ENCODE measurements at regions not wholly inside any gene's neighbourhood (a gene's known extent, or its start where the extent isn't known, plus 50 kb on each side); places are given as distances from the start of the nearest gene placed in this dataset.

DNA sequence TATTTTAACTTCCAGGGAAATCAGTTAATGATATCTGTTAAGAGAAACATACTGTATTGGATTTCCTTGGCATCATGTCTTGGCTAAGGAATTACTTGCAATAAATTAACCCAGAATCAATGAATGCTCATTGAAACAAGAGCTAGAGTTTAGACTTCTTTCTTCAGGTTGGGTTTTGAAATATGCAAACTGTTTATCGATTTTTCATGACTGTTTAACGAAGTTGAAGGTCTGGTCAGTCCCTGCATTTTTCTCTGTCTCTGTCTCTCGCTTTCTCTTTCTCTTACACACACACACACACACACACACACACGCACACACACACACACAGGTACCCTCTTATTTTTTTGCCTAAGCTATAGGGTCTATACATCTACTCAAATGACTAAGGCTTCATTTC is 981.0 kb downstream of the SUCLG1 start:
- Histone ChIP-seq H3K9me3 (ENCODE audit: control insufficient read depth, insufficient read depth, low read depth, low read length) (no peaks in the 10 kb centered on the region), H2AFZ (ENCODE audit: low read length) (no peak overlapping the region), H3K36me3 (ENCODE audit: control insufficient read depth, insufficient read depth, low read length) (no peaks in the 10 kb centered on the region), H3K27ac (ENCODE audit: insufficient read depth, low read length) (no peak overlapping the region), H3K79me2 (ENCODE audit: control insufficient read depth, insufficient read depth, low read length) (no peaks in the 10 kb centered on the region), H3K27me3 (ENCODE audit: control insufficient read depth, insufficient read depth, low read length) (no peaks in the 10 kb centered on the region), H3K4me2 (ENCODE audit: extremely low read depth, insufficient read depth, low read length) (no peak overlapping the region), H4K20me1 (ENCODE audit: control insufficient read depth, extremely low read depth, insufficient read depth, low read length) (no peaks in the 10 kb centered on the region), H3K4me3 (replicated peaks in 1 of 4; ENCODE audit: control extremely low read depth in 1 of 4, insufficient read depth in 1 of 4, low read depth in 3 of 4, low read length in 4 of 4) (no peak overlapping the region), H3K4me1 (ENCODE audit: control insufficient read depth, extremely low read depth, insufficient read depth, low read length) (no peaks in the 10 kb centered on the region), H3K9ac (ENCODE audit: insufficient read depth, low read length) (no peak overlapping the region)
- DNase-seq (ENCODE audit: low read depth in 2 of 2): no peak
- TF ChIP-seq, protein P1, sequence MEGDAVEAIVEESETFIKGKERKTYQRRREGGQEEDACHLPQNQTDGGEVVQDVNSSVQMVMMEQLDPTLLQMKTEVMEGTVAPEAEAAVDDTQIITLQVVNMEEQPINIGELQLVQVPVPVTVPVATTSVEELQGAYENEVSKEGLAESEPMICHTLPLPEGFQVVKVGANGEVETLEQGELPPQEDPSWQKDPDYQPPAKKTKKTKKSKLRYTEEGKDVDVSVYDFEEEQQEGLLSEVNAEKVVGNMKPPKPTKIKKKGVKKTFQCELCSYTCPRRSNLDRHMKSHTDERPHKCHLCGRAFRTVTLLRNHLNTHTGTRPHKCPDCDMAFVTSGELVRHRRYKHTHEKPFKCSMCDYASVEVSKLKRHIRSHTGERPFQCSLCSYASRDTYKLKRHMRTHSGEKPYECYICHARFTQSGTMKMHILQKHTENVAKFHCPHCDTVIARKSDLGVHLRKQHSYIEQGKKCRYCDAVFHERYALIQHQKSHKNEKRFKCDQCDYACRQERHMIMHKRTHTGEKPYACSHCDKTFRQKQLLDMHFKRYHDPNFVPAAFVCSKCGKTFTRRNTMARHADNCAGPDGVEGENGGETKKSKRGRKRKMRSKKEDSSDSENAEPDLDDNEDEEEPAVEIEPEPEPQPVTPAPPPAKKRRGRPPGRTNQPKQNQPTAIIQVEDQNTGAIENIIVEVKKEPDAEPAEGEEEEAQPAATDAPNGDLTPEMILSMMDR (conservative IDR thresholded peaks at IDR 0.05 in 1 of 2, IDR thresholded peaks at IDR 0.05 in 1 of 2; ENCODE audit: low read depth in 1 of 2, low read length in 2 of 2): no peak
- no peak for TF ChIP-seq EZH2 (IDR thresholded peaks at IDR 0.05; ENCODE audit: low read length, missing control alignments)

DNA sequence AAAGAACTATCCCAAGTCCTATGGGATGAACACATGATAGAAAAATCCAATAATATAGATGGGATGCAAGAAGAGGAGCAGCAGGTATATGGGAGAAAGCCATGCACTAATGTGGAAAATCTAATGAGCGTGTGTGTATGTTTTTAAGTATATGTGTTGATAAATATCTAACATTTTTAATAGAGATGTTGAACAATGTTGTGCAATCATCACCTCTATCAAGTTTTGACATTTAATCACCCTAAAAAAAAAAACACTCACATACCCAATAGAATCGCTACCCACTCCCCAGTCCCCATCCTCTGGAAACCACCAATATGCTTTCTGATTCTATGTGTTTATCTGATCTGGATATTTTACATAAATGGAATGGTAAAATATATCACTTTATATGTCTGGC is 983.7 kb downstream of the SUCLG1 start:
- Histone ChIP-seq H3K4me2 (ENCODE audit: extremely low read depth, insufficient read depth, low read length) (no peak overlapping the region), H4K20me1 (ENCODE audit: control insufficient read depth, extremely low read depth, insufficient read depth, low read length) (no peaks in the 10 kb centered on the region), H3K4me3 (replicated peaks in 1 of 4; ENCODE audit: control extremely low read depth in 1 of 4, insufficient read depth in 1 of 4, low read depth in 3 of 4, low read length in 4 of 4) (no peak overlapping the region), H3K4me1 (ENCODE audit: control insufficient read depth, extremely low read depth, insufficient read depth, low read length) (no peaks in the 10 kb centered on the region), H2AFZ (ENCODE audit: low read length) (no peak overlapping the region), H3K27ac (ENCODE audit: insufficient read depth, low read length) (no peak overlapping the region), H3K27me3 (ENCODE audit: control insufficient read depth, insufficient read depth, low read length) (no peaks in the 10 kb centered on the region), H3K9me3 (ENCODE audit: control insufficient read depth, insufficient read depth, low read depth, low read length) (no peaks in the 10 kb centered on the region), H3K9ac (ENCODE audit: insufficient read depth, low read length) (no peak overlapping the region), H3K36me3 (ENCODE audit: control insufficient read depth, insufficient read depth, low read length) (no peaks in the 10 kb centered on the region), H3K79me2 (ENCODE audit: control insufficient read depth, insufficient read depth, low read length) (no peaks in the 10 kb centered on the region)
- no peak for DNase-seq (ENCODE audit: low read depth in 2 of 2)
- TF ChIP-seq, protein P1 (conservative IDR thresholded peaks at IDR 0.05 in 1 of 2, IDR thresholded peaks at IDR 0.05 in 1 of 2; ENCODE audit: low read depth in 1 of 2, low read length in 2 of 2): no peak
- TF ChIP-seq EZH2 (IDR thresholded peaks at IDR 0.05; ENCODE audit: low read length, missing control alignments): no peak

DNA sequence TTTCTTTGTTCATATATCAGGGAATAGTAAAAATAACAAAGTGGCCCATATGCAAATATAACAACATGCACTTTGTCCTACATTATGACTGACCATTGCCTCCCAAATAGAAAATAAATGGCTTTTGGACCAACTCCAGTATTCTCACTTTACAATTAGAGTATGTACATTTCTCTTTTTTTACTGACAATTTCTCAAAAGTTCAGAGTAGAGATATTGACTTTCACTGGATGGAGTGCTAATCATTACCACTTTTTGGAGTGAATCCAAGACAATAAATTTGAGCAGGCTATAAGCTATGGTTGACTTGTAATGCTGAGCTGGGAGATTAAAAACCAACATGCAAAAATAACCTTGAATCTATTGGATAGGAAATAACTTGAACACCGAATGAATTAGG is 987.4 kb downstream of the SUCLG1 start:
- H3K27ac ChIP-seq (ENCODE audit: insufficient read depth, low read length): no peak overlapping the region
- H3K9ac ChIP-seq (ENCODE audit: insufficient read depth, low read length): no peak overlapping the region
- H3K4me1 ChIP-seq (ENCODE audit: control insufficient read depth, extremely low read depth, insufficient read depth, low read length): no peaks in the 10 kb centered on the region
- H4K20me1 ChIP-seq (ENCODE audit: control insufficient read depth, extremely low read depth, insufficient read depth, low read length): no peaks in the 10 kb centered on the region
- no peaks in the 10 kb centered on the region for H3K27me3 ChIP-seq (ENCODE audit: control insufficient read depth, insufficient read depth, low read length)
- no peaks in the 10 kb centered on the region for H3K79me2 ChIP-seq (ENCODE audit: control insufficient read depth, insufficient read depth, low read length)
- H3K36me3 ChIP-seq (ENCODE audit: control insufficient read depth, insufficient read depth, low read length): no peaks in the 10 kb centered on the region
- no peaks in the 10 kb centered on the region for H3K9me3 ChIP-seq (ENCODE audit: control insufficient read depth, insufficient read depth, low read depth, low read length)
- H3K4me2 ChIP-seq (ENCODE audit: extremely low read depth, insufficient read depth, low read length): no peak overlapping the region
- no peak overlapping the region for H2AFZ ChIP-seq (ENCODE audit: low read length)
- no peak overlapping the region for H3K4me3 ChIP-seq (replicated peaks in 1 of 4; ENCODE audit: control extremely low read depth in 1 of 4, insufficient read depth in 1 of 4, low read depth in 3 of 4, low read length in 4 of 4)
- TF ChIP-seq EZH2 (IDR thresholded peaks at IDR 0.05; ENCODE audit: low read length, missing control alignments): no peak
- TF ChIP-seq, protein P1 (conservative IDR thresholded peaks at IDR 0.05 in 1 of 2, IDR thresholded peaks at IDR 0.05 in 1 of 2; ENCODE audit: low read depth in 1 of 2, low read length in 2 of 2): no peak
- DNase-seq (ENCODE audit: low read depth in 2 of 2): no peak

Measured in fibroblast of lung (primary cell).